Endodermal cell (in vitro differentiated cells): ENCODE measurements at regions not wholly inside any gene's neighbourhood (a gene's known extent, or its start where the extent isn't known, plus 50 kb on each side); places are given as distances from the start of the nearest gene placed in this dataset.

ENCODE experiments used
- DNase-seq: peaks from one replicate; pipeline ENCODE4 v3.0.0-alpha.2; 2017
- H3K27ac ChIP-seq: 2 replicates; pipeline ENCODE4 v1.5.1; 2013; ENCODE audit warnings: mild to moderate bottlenecking, low read depth, low read length, moderate library complexity
- H3K27me3 ChIP-seq: 2 replicates; pipeline ENCODE4 v1.6.1; 2013; ENCODE audit warnings: mild to moderate bottlenecking, low read length, moderate library complexity; ENCODE audit not compliant: insufficient read depth, control insufficient read depth, poor library complexity, severe bottlenecking
- H3K36me3 ChIP-seq: 2 replicates; pipeline ENCODE4 v1.7.0; 2013; ENCODE audit warnings: mild to moderate bottlenecking, low read length, moderate library complexity; ENCODE audit not compliant: control insufficient read depth, insufficient read depth
- H3K4me1 ChIP-seq: one replicate; pipeline ENCODE4 v1.7.0; 2013; ENCODE audit warnings: low read length; ENCODE audit not compliant: control insufficient read depth, insufficient read depth
- H3K4me3 ChIP-seq: 2 replicates; pipeline ENCODE4 v1.5.1; 2013; ENCODE audit warnings: mild to moderate bottlenecking, low read length, moderate library complexity
- H3K9ac ChIP-seq: 2 replicates; pipeline ENCODE4 v1.6.1; 2013; ENCODE audit warnings: mild to moderate bottlenecking, low read length, moderate library complexity; ENCODE audit not compliant: poor library complexity, severe bottlenecking; ENCODE audit errors: extremely low read depth
- H3K9me3 ChIP-seq: 2 replicates; pipeline ENCODE4 v1.6.1; 2013; ENCODE audit warnings: mild to moderate bottlenecking, low read length, moderate library complexity; ENCODE audit not compliant: control insufficient read depth
- H3K27ac Mint-ChIP-seq: 2 replicates; pipeline ENCODE4 v1.8.0; 2020; ENCODE audit warnings: mixed read lengths
- H3K27me3 Mint-ChIP-seq: 2 replicates; pipeline ENCODE4 v1.8.0; 2021; ENCODE audit warnings: mild to moderate bottlenecking, mixed read lengths; ENCODE audit not compliant: insufficient read depth
- H3K36me3 Mint-ChIP-seq: 2 replicates; pipeline ENCODE4 v1.8.0; 2020; ENCODE audit warnings: low read depth, mixed read lengths
- H3K4me1 Mint-ChIP-seq: 2 replicates; pipeline ENCODE4 v1.8.0; 2020; ENCODE audit warnings: mixed read lengths
- H3K4me3 Mint-ChIP-seq: 2 replicates; pipeline ENCODE4 v1.8.0; 2020; ENCODE audit warnings: mild to moderate bottlenecking, moderate library complexity, mixed read lengths
- H3K9me3 Mint-ChIP-seq: 2 replicates; pipeline ENCODE4 v1.8.0; 2020; ENCODE audit warnings: mild to moderate bottlenecking, mixed read lengths
- WGBS, 2 experiments: methylation state at CpG; one replicate each; pipeline versions ENCODE4 v1.1.5 to v1.1.7; 2013; ENCODE audit warnings: missing lambda C conversion rate in 2 of 2, mixed read lengths in 1 of 2; ENCODE audit not compliant: insufficient coverage in 1 of 2, insufficient read length in 1 of 2; 5-methylcytosine and 5-hydroxymethylcytosine counted together
- TF ChIP-seq, protein P1 (sequence below): fragments of 200-600 bp; sonication (generic); conservative IDR thresholded peaks from 2 replicates; pipeline ENCODE4 v1.5.0; 2021; ENCODE audit warnings: antibody characterized with exemption, mild to moderate bottlenecking

DNA sequence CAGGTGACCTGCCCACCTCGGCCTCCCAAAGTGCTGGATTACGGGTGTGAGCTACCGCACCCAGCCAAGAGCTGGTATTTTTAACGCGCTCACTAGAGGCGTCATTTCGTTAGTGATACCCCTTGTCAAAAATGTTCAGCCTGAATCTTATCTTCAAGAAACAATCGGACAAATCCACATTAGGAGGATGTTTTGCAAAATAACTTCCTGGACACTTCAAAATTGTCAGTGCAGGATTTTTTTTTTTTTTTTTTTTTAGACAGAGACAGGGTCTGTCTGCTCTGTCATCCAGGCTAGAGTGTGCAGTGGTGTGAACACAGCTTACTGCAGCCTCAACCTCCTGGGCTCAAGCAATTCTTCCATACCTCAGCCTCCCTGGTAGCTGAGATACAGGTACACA lies 63.0 kb downstream of the RMI2 start:
- no peak overlapping the region for H3K4me3 Mint-ChIP-seq
- no peak overlapping the region for H3K9ac ChIP-seq
- no peaks in the 10 kb centered on the region for H3K9me3 Mint-ChIP-seq
- no peaks in the 10 kb centered on the region for H3K27me3 Mint-ChIP-seq
- 95 to 96% methylated on average over 8 of the region's 8 CpGs for whole genome bisulfite sequencing, 2 experiments
- no peak for DNase-seq
- H3K36me3 Mint-ChIP-seq: no peaks in the 10 kb centered on the region
- no peak overlapping the region for H3K27ac ChIP-seq
- no peak overlapping the region for H3K4me3 ChIP-seq
- H3K4me1 ChIP-seq: no peaks in the 10 kb centered on the region
- no peaks in the 10 kb centered on the region for H3K27me3 ChIP-seq
- H3K9me3 ChIP-seq: no peaks in the 10 kb centered on the region
- H3K36me3 ChIP-seq: no peaks in the 10 kb centered on the region
- TF ChIP-seq, protein P1, sequence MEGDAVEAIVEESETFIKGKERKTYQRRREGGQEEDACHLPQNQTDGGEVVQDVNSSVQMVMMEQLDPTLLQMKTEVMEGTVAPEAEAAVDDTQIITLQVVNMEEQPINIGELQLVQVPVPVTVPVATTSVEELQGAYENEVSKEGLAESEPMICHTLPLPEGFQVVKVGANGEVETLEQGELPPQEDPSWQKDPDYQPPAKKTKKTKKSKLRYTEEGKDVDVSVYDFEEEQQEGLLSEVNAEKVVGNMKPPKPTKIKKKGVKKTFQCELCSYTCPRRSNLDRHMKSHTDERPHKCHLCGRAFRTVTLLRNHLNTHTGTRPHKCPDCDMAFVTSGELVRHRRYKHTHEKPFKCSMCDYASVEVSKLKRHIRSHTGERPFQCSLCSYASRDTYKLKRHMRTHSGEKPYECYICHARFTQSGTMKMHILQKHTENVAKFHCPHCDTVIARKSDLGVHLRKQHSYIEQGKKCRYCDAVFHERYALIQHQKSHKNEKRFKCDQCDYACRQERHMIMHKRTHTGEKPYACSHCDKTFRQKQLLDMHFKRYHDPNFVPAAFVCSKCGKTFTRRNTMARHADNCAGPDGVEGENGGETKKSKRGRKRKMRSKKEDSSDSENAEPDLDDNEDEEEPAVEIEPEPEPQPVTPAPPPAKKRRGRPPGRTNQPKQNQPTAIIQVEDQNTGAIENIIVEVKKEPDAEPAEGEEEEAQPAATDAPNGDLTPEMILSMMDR: no peak
- H3K27ac Mint-ChIP-seq: no peak overlapping the region
- peaks cover 2% of the 10 kb centered on the region for H3K4me1 Mint-ChIP-seq

DNA sequence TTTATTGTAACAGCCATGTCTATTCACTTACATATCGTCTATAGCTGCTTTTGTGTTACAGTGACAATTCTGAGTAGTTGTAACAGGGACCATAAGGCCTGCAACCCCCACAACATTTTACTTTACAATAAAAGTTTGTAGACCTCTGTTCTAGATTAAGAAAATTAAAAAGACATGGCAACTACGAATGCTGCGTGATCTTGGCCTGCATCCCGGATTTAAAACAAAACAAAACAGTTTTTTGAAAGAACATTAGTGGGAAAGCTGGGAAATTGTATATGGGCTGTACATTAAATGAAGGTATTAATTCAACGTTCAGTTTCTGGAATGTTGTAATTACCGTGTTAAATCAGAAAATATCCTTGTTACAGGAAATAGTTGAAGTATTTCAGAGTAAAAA lies 64.1 kb downstream of the RMI2 start:
- no peaks in the 10 kb centered on the region for H3K9me3 Mint-ChIP-seq
- no peaks in the 10 kb centered on the region for H3K36me3 ChIP-seq
- no peaks in the 10 kb centered on the region for H3K27me3 Mint-ChIP-seq
- H3K4me3 ChIP-seq: no peak overlapping the region
- no peak overlapping the region for H3K4me3 Mint-ChIP-seq
- no peak overlapping the region for H3K9ac ChIP-seq
- no peak for DNase-seq
- H3K27me3 ChIP-seq: no peaks in the 10 kb centered on the region
- TF ChIP-seq, protein P1: no peak
- peaks cover 2% of the 10 kb centered on the region for H3K4me1 Mint-ChIP-seq
- no peaks in the 10 kb centered on the region for H3K36me3 Mint-ChIP-seq
- no peaks in the 10 kb centered on the region for H3K4me1 ChIP-seq
- WGBS, 2 experiments: 96 to 98% methylated on average over 4 to 6 of the region's 6 CpGs
- no peak overlapping the region for H3K27ac ChIP-seq
- H3K9me3 ChIP-seq: no peaks in the 10 kb centered on the region
- no peak overlapping the region for H3K27ac Mint-ChIP-seq

DNA sequence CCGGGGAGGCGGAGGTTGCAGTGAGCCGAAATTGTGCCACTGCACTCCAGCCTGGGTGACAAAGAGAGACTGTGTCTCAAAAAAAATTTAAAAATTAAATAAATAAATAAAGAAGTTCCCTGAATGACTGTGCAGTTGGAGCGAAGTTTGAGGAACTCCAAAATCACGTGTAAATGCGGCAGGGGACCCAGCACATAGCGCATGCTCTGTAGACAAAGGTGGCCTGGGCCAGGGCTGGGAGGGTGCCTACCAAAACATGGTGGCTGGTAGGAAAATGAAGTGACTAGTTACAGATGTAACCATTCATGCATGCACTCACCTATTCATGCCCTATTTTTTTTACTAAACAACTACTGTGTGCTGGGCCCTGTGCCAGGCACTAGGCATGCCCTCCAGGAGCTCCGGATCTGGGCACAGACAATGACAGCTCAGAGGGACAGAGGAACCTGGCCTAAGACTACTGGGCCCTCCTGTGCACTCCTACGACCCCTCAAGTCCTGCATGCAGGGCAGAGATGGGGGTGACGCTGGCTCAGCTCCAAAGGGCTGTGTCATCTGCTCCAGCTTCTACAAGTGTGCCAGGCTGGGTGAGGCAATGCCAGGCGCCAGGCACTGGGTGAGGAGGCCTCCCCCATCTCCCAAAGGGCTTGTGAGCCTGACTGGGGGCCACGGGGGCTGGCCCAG lies 65.3 kb downstream of the RMI2 start:
- Mint-ChIP-seq H3K27ac (no peak overlapping the region), H3K4me3 (no peak overlapping the region), H3K36me3 (no peaks in the 10 kb centered on the region), H3K9me3 (no peaks in the 10 kb centered on the region), H3K4me1 (peaks cover 2% of the 10 kb centered on the region), H3K27me3 (no peaks in the 10 kb centered on the region)
- Histone ChIP-seq H3K9ac (no peak overlapping the region), H3K27me3 (no peaks in the 10 kb centered on the region), H3K27ac (no peak overlapping the region), H3K4me3 (no peak overlapping the region), H3K4me1 (no peaks in the 10 kb centered on the region), H3K9me3 (no peaks in the 10 kb centered on the region), H3K36me3 (no peaks in the 10 kb centered on the region)
- DNase-seq: no peak
- 89 to 98% methylated on average over 9 to 12 of the region's 12 CpGs for WGBS, 2 experiments
- TF ChIP-seq, protein P1: no peak
